HG03521 (cell line): ENCODE measurements at regions not wholly inside any gene's neighbourhood (a gene's known extent, or its start where the extent isn't known, plus 50 kb on each side); places are given as distances from the start of the nearest gene placed in this dataset.

Source experiments
- ATAC-seq: cut with Tn5 transposase; IDR thresholded peaks from one replicate; pipeline ENCODE4 v1.9.1; 2021; ENCODE audit warnings: mild to moderate bottlenecking, moderate library complexity; ENCODE audit not compliant: unreplicated experiment

DNA sequence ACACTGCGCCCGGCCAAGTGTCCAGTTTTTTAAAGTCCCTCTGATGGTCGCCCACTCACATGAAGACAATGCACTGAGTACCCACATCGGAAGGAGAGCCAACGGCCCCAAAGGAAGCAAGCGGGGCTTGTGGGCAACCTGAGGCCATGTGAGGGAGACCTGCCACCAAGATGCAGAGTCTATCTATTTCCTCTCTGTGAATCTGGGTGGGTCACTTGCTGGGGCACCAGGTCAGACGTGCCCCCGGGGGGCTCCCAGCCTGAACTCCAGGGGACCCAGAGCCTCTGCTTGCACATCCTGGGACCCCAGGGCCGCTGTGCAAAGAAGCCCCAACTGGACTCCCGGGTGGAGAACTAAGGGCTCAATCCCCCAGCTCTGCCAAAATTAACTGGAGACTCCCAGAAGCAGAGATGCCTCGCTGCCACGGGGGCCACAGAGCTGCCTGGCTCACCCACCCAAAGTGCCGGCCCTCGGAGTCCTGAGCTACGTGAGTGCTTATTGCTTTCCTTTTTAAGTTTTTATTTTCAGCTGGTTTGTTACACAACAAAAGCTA lies 106.4 kb downstream of the BRD1 start:
- no peak for ATAC-seq

DNA sequence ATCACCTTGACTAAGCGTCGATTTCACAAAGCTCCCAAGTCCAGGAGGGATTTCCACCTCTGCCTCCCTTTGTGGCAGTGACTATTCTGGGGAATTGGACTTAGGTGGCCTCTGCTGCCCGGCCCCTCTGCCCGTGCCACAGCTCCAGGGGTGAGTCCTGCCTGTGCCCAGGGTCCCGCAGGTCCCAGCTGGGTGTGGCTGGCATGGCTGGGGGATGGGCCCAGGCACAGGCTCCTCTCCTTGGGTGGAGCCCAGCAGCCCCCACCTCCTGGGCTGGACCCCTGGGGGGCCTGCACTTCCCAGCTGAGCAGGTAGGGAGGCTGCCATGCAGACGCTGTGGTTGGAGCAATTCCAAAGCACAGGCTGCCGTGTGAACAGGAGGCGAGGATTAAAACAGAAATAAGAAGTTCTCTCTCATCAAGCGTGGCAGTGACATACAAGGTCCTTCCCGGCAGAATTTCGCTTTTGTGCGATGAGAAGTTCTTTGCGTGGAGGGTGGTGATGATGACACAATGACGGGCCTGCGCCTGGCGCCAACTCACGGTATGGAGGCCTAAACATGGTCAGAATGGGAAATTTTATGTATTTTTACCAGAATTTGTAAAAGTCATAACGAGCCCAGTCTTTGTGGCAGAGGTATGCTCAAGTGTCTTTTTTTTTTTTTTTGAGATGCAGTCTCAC lies 107.3 kb downstream of the BRD1 start:
- no peak for ATAC-seq

- ATAC-seq, result no peak
Observed at GRCh38 chr22:49719046-49719445, 108.6 kb downstream of the BRD1 start.

DNA sequence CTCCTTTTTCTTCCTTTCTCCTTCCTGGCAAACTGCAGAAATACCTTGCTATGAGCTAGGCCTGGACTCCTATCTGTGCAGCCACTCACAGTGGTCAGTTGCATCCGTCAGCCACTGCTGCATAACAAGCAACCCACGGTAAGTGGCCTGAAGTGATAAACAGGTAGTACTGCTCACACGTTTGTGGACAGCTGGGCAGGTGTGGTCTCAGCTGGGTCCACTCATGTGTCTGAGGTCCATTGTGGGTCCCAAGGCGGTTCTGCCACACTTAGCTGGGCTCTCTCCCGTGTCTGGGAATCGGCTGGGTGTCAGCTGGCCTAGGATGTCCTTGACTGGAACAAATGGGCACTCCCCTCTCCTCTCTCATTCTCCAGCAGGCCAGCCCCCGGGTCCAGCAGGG lies 109.3 kb downstream of the BRD1 start:
- no peak for ATAC-seq

GRCh38 chr22:49717322-49717919 lies 110.3 kb downstream of the BRD1 start:
- ATAC-seq, result no peak

DNA sequence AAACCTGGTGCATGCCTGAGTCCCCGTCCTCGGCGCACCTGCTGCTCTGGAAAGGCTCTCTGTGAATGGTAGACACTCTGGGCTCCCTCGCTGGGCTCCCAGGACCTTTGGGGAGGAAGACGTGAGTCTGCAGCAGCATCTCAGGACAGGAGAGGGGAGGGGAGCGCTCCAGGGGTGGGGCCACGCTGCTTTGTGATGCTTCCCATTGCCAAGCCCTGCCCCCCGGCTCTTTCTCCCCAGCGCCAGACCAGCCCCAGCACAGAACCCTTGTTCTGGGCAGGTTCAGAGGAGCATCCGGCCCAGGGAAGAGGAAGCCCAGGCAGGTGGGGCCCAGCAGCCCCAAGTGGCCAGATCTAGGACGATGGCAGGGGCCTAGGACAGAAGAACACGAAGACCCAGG lies 111.2 kb downstream of the BRD1 start:
- no peak for ATAC-seq

DNA sequence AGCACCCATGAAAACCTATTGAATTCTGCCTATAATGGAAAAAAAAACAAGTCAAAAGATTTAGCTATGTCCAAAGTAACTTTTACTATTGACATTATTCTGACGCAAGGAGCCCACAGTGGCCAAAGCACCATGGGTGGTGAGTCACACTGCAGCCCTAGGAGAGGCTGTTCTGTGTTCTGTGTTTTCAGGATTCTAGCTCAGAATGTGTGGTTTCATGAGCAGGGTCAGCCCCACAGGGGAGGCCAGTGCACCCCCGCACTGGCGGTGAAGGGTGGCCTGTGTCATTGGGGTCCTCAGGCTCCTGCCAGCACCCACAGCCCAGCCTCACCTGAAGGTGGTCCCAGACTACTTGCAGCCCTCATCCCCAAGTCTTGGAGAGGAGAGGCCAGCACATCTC lies 112.2 kb downstream of the BRD1 start:
- ATAC-seq, result no peak

DNA sequence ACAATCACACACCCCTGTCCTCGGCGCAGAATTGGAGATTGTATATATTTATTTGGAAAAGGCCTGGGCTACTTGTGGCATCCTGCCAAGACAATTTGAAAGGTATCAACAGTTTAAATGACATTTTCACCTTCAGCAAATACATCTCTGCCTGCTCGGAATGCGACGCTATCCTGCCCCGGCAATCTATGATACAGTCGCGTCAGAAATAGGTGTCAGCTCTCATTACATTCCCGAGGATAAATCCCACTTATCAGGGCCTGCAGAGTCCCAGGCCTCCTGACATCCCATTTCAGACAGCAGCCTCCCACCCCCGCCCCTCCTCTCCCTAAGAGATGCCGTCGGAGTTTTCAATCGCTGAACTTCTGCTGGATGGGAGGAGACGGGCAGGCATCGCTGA lies 114.7 kb downstream of the BRD1 start:
- no peak for ATAC-seq

DNA sequence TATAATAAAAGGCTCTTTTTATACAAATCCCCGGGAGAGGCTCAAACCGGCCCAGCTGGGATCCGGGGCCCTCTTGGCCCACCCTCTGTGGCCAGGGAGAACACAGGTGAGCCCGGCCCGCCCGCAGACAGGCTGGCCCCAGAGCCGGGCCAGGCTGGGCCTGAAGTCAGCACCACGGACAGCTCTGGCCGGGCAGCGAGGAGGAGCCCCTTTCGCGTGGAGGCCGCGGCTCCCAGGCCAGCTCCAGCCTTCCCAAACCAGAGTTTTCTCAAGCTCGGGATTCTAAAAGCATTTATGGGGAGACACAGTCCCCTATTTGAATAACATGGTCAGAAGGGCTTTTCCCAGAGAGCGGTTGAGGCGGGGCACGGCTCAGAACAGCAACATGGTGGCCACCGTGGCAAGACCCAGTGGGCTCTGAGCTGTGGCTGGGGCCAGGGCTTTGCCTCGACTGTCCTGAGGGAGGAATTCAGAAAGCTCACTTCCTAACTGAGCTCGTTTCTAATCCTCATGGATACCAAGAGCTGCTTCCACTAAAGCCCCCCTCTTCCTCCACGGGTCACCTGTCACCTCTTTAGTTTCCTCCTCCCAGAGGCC lies 115.4 kb downstream of the BRD1 start:
- no peak for ATAC-seq

DNA sequence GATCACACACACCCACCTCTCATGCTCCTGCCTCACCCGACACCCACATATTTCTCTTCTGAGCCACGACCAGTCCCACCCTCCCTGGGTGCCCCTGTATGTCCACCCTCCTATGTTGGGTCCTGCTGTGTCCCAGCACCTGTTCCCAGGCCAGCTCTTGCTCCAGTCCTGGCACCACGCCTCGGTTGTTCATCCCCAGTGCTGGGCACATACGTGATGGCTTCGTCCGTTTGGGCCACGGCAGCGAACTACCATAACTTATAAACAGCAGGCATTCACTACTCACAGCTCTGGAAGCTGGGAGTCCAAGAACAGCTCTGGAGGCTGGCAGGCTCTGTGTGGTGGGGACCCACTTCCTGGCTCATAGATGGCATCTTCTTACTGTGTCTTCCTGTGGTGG lies 116.9 kb downstream of the BRD1 start:
- no peak for ATAC-seq

- ATAC-seq, result no peak
Observed at GRCh38 chr22:49709464-49709863, 118.2 kb downstream of the BRD1 start.

DNA sequence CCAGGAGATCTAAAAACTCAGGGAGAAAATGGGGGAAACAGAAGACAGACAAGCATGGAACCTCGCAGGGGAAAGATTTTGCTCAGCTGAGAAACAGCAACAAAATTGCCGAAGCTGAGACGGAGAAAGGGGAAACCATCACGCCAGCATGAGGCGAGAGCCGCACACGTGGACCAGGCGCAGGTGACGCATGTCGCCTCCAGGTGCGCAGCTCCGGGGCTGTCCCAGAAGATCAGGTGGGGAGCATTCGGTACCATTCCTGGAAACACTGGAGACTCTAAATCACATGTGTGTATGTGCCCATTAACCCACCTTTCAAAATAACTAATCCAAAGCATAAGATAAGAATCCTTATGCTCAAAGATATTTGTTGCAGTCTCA lies 121.7 kb downstream of the BRD1 start:
- ATAC-seq, result no peak

DNA sequence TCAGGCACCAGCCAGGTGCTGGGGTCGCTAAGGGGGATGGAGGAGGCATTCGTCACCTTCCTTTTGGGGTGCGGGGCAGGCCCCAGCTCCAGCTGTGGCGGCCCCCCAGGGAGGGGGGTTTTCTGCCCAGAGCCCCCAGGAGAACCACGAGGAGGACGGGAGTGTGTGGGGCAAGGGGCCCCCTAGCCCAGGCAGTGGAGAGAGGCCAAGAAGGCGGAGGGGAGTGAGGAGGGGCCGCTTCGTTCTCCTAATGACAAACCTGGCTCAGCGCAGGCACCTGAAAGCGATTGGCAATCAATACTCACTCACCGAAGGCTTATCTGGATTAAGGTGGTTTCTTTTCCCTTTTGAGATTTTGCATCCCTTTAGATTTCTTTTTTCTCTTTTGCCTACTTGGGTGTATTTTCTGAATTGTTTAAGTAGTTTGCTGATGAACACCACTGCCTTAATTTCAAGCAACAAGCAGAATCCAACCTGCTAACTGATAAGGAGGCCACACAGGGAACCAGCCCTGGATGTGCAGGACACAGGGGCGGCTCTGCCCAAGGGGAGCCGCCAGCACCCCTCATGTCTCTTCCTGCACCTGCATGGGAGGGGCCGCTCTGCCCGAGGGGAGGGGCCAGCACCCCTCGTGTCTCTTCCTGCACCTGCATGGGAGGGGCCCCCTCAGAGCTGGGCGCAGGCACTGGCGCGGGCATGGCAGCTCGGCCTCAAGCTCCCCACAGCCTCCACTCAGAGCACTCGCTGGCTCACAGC lies 122.3 kb downstream of the BRD1 start:
- ATAC-seq, result no peak

GRCh38 chr22:49704345-49705215 lies 123.1 kb downstream of the BRD1 start:
- ATAC-seq, result no peak

GRCh38 chr22:49703990-49704344 lies 123.7 kb downstream of the BRD1 start:
- ATAC-seq, result no peak

DNA sequence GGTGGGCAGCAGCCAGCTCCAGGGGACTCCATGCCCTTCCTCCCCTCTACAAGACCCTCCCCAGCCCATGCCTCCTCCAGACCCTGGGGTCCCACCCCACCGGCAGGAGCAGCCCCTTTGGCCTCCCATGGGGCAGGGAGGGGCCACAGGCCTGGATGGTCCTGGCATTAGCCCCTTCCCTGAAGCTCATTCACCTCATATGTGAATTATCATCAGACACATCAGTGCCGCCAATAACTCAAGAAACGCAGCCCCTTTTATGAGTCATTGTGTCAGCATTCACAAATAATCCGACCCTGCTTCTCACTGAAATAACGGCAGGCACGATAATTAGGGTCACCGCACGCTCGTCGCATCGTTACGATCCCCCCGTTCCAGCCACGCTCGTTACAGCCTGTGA lies 124.2 kb downstream of the BRD1 start:
- no peak for ATAC-seq

GRCh38 chr22:49702068-49702397 lies 125.6 kb downstream of the BRD1 start:
- ATAC-seq, result no peak

DNA sequence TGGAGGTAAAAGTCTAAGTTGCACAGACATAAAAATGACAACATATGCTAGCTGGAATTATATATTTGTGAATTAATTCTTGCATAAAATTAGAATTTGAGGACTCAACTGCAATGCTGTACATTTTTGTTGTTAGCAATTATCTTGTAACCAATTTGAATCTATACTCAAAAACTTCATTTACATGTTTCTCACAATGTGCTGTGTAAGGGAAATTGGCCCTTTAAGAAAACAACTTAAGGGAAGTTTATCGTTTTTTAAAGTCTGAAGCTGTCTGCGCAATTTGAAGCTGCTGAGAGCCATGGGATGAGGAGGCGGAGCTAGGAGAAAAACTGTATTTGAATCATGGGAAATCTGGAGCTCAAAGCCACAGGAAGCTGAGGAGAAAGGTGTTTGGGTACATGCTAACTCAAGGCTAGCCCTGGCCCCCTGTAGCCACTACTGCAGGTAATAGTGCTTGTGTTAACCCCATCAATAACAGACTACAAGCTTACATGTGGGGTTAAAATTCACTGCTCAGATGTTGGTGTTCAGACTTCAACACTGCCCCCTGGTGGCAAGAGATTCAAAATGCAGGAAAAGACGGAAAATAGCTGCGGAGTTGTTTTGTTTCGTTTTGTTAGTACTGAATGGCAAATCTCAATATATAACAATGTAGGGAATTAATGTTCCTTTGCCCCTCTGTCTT lies 126.1 kb downstream of the BRD1 start:
- ATAC-seq, result no peak

- ATAC-seq, result no peak
Observed at GRCh38 chr22:49699928-49700498, 127.7 kb downstream of the BRD1 start.

- ATAC-seq, result no peak
Observed at GRCh38 chr22:49699476-49699875, 128.2 kb downstream of the BRD1 start.
